GM19463 (cell line): ENCODE measurements at regions not wholly inside any gene's neighbourhood (a gene's known extent, or its start where the extent isn't known, plus 50 kb on each side); places are given as distances from the start of the nearest gene placed in this dataset.
A peak's percentile ranks its signal among the peaks of the same experiment; 100 is the strongest.

ENCODE experiments used
- ATAC-seq: cut with Tn5 transposase; IDR thresholded peaks from one replicate; pipeline ENCODE4 v1.9.1; 2021; ENCODE audit warnings: mild to moderate bottlenecking, moderate library complexity; ENCODE audit not compliant: unreplicated experiment

DNA sequence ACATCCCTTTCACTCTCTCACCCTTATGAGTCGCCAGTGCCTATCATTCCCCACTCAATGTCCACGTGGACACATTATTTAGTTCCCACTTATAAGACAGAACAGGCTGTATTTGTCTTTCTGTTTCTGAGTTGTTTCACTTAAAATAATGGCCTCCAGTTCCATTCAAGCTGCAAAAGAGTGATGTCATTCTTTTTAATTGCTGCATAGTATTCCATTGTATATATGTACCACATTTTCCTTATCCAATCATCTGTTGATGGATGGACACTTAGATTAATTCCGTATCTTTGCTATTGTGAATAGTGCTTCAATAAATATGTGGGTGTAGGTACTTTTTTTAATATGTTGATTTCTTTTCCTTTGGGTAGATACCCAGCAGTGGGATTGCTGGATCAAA, 79.1 kb downstream of the ZNF365 start:
- ATAC-seq: no peak

DNA sequence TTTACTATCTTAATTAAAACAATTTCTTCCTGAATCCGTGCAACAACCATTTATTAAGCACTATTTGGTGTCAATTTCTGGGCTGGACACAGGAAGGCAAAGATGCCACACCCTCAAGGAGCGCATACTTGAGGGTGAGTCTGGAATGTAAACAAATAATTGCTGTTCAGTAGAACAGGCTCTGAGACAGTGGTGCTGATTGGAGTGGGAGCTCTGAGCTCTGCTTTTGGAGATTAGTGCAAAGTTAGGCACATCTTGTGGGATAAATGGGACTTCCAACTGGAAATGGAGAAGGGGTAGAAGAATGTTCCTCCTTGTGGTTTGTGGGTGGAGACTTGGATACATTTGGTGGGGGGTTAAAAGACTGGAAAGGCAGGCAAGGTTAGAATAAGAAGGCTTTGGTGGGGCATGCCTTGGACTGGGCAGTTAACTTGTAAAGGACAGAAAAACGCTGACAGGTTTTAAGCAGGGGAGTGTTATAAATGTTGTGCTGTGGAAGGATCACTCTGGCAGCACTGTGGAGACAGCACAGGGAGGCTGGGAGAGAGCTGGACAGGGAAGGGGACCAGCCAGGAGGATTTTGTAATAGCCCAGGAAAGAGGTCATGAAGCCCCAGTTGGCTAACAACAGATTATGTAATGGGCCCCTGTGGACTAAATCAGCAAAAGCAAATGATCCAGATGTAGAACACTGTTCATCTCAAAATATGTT, 80.7 kb downstream of the ZNF365 start:
- no peak for ATAC-seq

DNA sequence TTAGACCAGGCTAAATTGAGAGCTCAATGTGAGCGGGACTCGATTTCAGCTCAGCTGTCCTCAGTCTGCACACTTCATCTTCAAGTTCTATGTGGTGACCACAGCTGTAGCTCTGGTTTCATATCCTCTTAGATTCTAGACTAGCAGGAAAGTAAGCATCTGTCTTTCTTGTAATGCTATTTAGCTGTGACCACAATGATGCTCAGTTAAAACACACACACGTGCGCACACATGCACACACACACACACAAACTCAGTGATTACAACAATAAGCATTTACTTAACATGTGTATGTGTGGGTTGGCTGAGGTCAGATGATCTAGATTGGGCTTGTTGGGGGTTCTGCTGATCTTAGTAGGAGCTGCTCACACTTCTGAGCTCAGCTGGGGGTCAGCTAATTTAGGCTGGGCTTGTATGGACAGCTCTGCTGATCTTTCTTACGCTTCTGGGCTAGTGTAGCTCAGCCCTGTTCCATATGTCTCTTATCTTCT, 82.5 kb downstream of the ZNF365 start:
- ATAC-seq: peak; percentile 95

DNA sequence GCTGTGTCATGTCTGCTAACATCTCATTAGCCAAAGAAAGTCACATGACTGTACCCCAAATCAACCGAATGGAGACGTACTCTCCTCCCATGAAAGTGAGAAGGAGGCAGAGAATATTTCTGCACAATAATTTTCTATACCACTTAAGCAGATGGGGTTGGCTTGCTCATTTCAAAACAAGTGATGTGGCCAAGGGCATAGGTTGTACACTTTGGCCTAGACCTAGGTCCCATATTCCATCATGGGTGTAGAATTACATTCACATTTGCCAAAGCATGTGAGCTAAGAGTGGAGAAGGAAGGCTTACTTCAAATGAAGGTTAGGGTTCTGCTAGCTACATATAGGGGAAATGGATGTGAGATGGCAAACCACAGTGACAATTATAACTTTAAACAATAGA, 83.0 kb downstream of the ZNF365 start:
- peak; percentile 18 for ATAC-seq

DNA sequence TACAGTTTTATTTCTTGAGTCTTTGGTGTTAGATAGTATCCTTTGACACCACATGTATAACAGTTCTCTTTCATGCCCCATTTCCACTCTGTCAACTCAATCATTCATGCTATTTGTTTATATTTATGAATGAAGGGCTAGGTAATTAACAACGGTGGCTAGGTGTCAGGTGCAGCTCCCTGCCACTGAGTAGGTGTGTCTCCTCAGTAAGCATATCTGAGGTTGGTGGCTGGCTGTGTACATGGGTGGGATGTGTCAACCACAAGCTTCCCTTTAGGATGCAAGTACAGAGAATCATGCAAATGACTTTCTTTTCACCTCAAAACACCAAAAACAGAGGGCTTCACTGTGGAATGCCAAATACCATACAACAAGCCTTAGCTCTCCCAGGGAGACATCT, 83.4 kb downstream of the ZNF365 start:
- no peak for ATAC-seq

DNA sequence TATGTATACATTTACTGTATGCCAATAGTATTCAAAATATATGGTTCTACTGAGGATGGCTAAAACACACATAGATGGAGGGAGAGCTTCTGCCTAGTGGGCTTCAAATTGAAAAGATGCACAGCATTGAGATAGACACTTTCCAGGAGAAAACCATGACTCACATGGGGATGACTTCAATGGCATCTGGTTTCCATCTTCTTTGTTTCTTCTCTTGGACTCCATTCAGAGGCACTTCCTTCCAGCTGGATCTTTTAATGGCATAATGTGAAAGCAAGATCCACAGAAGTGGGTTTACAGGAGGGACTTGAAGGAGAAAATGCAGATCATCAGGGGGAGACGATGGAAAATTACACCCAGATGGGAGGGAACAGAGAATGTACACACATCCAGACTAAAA, 84.9 kb downstream of the ZNF365 start:
- no peak for ATAC-seq

DNA sequence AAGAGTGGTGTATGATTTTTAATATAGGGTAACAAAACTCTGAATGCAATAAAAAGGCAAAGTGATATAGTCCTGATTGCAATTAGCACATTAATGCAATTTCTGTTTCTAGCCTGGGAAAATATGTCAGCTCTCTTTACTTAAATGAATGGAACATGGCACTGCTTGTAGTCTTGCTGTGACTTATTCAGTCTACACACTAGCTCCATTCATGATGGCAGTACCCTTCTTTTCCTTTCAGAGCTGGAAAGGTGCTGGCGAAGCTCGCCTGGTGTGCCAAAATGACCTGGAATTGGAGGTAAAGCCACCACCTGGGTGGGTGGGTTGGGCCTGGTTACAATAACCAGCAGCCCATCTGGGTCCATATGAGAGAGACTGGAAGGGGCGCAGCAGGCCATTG, 85.3 kb downstream of the ZNF365 start:
- no peak for ATAC-seq

DNA sequence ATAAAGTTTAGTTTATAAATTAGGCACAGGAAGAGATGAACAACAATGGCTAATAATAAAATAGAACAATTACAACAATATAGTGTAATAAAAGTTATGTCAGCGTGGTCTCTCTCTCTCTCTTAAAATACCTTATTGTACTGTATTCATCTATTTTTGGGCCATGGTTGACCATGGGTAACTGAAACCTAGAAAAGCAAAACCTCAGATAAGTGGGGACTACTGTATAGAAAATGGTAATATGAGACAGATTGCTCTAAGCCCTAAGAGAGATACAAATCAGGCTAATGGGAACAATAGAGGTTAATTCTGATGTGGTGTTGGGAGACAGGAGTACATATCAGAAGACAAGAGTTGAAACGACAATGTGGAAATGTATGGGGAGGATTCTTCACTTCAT, 86.2 kb downstream of the ZNF365 start:
- no peak for ATAC-seq

DNA sequence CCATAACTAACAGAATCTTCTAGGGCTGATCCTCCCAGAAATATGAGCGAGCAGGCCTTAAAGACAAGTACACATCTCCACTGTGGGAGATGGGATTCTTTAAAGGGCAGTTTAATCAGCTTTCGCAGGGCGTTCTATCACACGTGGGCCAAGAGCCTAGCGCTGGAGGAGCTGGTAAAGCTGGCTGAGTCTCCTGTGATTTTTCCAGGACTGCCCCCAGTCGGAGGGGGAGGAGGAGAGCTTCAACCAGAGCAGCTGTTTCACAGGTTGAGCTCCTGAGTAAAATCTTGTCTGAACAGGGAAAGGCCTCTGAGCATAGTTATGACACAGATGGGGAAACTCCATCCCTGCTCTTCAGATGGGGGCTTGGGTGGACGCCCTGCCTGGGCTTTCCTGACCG, 87.0 kb downstream of the ZNF365 start:
- no peak for ATAC-seq

DNA sequence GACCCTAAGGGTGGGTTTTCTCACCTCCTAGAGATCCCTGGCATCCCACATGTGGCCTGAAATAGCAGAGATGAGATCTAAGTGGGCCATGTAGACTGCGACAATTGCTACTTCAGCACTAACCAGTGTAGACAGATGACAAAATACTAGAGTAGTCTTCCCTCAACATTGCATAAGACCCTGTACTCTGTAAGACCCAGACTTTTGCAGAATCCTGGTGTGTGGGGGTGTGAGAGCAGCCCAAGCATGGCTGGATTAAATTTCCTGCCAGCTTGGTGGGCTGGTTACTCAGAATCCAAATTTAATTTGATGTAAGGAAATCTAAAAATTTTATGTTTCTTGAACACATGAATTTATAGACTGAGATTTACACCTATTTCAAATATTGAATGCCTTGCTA, 88.3 kb downstream of the ZNF365 start:
- no peak for ATAC-seq

DNA sequence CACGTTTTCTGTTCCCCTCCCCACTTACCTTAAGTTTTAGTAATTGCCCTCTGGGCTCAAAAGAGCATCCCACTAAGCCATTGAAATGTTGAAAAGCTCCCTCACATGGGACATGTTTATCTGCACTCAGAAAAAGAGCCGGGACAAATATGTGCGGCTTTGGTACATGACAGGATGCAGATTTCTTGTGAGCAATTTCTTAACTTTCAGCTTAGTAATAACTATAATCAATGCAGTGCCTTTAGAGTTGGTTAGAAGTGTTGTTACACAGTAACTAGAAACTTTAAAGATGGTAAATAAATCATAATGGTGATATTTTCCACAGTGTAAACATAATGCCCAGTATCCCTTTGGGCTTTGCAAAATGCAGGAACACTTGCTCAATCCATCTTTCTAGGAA, 89.2 kb downstream of the ZNF365 start:
- ATAC-seq: no peak

DNA sequence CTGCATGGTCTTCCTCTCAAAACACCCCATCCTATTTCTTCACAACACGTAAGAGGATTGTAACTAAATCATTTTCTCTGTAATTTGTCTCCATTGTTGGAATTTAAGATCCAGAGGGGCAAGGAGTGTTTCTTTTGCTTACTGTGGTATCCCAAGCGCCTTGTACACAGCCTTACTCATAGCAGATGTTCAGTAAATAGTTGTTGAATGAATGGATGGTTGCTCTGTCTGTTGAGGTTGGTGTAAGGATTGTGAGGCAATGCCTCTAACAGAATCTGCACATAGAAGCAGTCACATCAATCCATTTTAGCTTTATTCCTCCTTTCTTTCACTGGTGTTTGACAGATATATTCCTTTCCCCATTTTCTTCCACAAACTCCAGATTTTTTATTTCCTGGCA, 90.1 kb downstream of the ZNF365 start:
- no peak for ATAC-seq

DNA sequence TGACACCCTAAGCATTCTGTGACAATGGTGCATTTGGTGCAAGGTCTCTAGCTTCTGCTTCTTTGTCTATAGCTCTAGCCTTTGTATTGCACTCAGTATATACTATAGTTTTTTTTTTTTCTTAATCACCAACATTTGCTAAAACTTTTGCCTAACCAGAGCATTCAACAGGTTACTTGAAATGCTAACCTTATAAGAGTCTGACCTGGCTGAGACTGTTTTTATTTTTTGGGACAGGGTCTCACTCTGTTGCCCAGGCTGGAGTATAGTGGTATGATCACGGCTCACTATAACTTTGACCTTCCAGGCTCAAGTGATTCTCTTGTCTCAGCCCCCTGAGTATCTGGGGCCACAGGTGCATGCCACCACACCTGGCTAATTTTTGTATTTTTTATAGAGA, 92.4 kb downstream of the ZNF365 start:
- ATAC-seq: no peak

DNA sequence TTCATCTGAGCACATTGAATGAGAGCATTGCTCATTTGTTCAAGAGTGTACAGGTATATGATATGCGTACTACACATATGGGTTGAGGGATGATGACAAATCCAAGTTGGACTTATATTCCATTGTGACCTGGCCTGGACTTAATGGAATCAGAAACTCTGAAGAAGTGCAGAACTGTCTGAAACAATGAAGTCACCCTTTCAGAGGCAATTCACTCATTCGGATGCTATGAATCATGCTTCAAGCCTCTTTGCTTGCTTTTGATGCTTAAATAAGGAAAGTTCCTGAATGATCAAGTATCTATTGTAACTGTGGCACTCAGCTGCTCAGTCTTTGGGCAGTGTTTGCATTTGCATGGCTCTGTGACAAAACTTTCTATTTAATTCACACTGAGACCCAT, 93.4 kb downstream of the ZNF365 start:
- no peak for ATAC-seq

DNA sequence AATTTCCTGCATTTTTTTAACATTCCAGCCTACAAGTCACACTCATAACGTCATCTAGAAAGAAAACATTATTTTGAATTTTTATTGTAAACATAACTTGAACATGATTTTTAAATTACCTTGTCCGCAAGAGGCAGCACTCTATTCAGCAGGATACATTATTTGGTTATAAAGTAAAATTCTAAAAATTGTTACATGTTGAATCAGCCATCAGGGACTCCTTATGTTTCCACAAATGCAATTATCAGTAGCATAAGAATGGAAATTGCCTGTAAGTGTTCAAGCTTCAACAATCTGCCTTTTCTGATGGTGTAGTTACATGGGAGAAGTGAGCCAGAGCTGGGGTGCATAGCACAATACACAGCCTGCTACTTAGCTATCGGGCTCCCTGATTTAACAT, 97.5 kb downstream of the ZNF365 start:
- no peak for ATAC-seq

DNA sequence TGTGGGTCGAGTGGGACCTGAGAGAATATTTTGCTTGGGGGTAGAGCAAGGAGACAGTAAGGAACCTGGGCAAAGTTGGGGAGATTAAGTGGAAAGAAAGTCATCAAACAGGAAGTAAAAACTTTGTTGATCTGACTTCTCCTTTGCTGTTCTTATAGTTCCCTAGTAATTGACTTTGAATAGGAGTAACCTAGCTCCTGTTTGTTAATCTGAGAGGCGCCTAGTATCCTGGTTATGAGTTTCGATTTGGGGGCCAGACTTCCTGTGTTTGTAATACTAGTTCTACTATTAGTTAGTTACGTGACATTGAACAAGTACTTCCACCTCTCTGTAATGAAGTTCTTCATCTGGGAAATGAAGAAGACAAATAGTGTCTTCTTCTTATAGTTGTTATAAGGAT, 99.1 kb downstream of the ZNF365 start:
- no peak for ATAC-seq

DNA sequence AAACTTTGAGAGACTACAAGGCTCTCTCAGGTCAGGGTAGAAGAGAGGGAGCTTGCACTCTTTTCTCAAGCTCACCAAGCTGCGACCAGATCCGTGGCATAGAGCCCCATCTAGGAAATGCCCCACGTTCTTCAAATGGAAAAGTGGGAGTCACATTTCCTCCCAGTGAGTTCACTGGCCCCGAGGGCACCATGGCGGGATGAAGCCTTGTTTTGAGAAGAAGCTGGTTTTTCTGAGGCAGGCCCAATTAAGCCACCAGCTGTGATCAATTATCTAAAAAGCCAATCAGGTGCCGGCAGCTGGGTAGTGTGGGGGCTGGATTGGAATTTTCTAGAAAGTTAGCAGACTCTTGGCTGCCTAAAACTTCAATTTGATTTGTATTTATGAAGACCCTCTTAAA, 101.4 kb downstream of the ZNF365 start:
- no peak for ATAC-seq

DNA sequence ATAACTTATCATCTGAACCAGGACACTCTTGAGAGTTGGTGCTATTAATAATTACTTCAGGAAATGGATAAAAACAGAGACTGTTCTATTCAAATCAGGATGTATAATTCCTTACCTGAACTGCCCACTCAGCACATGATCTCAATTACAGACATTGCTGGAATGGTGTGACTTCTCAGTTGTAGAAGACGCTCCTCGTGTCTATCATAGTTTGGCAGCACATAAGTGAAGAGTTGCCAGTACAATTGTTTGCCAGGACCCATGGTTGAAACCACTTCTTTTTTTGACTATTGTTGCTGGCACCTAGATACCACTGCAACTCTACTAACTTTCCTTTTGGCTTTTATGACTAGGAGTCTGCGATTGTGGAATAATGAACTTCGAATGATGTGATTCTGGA, 105.4 kb downstream of the ZNF365 start:
- ATAC-seq: no peak

DNA sequence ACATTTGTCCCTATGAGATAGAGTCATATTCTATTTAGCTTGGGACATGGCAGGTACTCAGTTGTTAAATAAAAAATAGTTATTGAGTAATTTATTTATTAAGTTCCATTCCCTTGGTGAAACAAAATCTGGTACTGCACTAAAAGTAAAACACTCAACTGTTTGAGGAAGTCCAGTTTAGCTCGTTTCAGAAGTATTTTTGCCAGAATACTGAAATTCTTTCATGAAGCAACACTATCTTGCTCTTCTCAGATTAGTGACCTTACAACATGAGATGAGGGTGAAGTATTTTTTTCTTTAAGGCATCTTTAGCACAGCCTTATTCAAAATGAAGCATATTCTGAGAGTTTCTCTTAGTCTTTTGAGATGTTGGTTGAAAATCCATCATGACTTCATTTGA, 106.0 kb downstream of the ZNF365 start:
- no peak for ATAC-seq

DNA sequence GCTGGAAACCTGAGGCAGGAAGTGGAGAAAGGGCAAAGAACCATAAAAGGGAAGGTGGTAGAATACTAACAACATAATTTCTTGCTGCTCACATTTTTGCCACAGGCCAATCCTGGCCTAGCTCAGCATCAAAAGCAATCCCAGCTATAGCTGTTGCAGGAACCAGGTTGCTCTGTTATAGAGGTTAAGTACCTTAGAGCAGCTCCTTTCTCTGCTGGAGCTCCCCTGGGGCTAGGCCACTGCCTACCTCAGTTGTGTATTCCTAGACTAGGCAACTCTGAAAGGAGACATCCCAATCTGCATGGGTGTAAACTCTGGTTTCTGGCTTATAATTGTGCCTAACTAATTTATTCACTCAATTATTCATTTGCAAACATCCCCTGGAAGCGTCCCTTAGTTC, 108.4 kb downstream of the ZNF365 start:
- no peak for ATAC-seq

DNA sequence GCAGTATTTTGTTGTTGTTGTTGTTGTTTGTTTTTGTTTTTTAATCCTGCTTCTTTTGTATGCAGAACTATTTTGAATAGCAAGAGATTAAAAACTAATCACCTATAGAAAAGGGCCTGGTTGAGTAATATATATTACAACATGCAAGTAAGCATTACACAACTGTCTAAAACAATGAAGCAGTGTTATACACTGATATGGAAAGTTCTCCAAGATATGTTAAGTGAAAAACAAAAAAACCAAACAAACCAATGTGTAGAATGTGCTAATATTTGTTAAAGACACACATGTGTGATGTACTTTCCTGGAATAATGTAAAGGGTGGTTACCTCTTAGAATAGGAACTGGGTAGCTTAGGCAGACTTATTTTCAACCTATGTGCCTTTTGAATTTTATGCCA, 117.4 kb downstream of the ZNF365 start:
- ATAC-seq: no peak

DNA sequence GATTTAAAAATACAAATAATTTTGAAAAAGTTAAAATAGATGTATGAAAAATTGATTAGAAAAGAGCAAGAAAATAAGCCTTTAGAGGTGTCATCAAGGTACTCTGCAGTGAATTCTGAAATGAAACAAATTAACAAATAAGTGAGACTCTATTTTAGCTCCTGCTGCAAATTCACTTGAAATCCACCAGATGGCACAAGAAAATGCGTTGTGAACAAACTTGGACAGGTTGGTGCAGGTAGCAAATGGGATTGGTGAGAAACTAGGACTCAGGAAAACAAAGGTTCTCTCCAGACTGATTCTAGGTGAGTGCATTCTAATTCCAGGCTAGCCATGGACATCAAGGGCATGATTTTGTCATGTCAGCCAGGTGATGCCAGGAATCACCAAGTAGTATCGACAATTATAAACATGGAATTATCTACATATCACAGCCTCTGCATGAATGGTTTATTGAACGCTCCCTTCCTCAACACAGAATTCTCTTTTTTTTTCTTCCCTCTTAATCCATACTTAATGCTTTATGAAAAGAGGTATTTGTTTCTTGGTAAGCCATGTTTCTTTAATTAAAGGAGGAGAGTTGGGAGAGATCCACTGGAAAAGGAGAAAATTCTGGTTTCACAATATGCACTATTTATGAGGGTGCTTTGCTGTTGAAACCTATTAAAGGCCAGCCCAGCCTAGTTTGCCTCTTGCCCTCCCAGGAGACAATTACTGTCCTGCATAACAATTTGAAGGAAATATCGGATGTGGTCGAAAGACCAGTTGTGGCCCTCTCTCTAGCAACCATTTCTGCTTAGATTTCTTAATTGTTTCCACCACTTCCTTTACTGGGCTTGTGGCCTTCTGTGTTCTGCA, 118.1 kb downstream of the ZNF365 start:
- ATAC-seq: no peak

DNA sequence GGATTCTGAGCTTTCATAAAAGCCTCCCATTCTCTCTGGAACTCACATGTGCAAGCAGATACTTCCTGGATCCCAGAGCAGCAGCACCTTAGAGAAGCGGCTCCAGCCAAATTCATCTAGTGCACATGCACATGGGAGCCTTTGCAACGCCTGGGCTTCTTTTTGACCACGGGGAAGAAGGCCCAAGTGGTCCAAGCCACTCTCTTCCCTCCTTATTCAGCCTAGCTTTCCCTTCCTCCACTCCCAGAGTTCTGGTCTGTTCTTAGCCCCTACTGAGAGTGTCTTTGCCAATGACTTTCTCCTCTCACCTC, 118.7 kb downstream of the ZNF365 start:
- ATAC-seq: no peak
